ENCODE measurements at regions not wholly inside any gene's neighbourhood (a gene's known extent, or its start where the extent isn't known, plus 50 kb on each side); places are given as distances from the start of the nearest gene placed in this dataset.

GRCh38 chr21:15614766-15615165, 115.0 kb upstream of the USP25 start:
- TF ChIP-seq, protein P1, sequence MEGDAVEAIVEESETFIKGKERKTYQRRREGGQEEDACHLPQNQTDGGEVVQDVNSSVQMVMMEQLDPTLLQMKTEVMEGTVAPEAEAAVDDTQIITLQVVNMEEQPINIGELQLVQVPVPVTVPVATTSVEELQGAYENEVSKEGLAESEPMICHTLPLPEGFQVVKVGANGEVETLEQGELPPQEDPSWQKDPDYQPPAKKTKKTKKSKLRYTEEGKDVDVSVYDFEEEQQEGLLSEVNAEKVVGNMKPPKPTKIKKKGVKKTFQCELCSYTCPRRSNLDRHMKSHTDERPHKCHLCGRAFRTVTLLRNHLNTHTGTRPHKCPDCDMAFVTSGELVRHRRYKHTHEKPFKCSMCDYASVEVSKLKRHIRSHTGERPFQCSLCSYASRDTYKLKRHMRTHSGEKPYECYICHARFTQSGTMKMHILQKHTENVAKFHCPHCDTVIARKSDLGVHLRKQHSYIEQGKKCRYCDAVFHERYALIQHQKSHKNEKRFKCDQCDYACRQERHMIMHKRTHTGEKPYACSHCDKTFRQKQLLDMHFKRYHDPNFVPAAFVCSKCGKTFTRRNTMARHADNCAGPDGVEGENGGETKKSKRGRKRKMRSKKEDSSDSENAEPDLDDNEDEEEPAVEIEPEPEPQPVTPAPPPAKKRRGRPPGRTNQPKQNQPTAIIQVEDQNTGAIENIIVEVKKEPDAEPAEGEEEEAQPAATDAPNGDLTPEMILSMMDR (IDR thresholded peaks at IDR 0.05), result no peak
- TF ChIP-seq POLR2AphosphoS5 (IDR thresholded peaks at IDR 0.05; ENCODE audit: insufficient read depth in 1 of 2, low read depth in 1 of 2) (no peak), POLR2A (IDR thresholded peaks at IDR 0.05) (no peak)

Data from vagina (tissue), 2 donors.